GM21515 (cell line): ENCODE measurements at regions not wholly inside any gene's neighbourhood (a gene's known extent, or its start where the extent isn't known, plus 50 kb on each side); places are given as distances from the start of the nearest gene placed in this dataset.

Experiments
- ATAC-seq: cut with Tn5 transposase; IDR thresholded peaks from one replicate; pipeline ENCODE4 v1.9.1; 2021; ENCODE audit not compliant: unreplicated experiment

DNA sequence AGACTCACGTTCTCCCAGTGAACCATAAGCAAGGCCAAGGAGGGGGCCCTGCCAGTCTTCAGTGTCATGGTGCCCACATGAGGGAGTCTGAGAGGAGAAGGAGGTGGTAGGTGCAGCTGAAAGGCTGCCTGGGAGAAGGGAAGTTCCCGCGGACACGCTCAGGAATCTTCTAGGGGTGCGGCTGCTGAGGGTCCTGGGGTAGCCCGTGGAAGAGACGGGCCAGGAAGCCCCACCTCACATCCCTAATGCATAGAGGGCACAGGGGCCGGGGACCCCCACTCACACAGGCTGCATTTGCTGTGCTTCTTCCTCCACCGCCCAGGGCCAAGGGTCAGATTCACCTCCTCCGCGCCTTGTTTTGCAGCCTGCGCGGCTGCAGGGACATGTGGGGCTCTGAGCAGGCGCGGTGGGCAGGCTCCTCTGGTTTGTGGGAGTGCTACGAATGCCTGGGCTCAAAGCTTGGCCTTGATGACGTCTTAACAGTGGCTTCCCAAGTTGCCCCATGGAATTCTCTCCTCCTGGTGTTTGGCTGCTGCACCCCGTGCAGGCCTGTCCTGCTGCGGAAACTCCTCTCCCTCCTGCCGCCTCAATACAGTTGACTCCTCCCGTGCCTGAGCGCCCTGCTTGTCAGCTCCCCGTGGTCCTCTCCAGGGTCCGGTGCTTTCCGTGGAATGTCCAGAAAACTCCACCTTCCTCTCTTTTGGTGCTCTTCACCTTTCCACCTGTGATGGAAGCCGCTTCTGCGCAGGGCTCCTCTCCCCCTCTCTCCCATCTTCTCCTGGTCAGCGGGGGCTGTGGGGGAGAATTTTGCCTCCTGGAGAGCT, 95.7 kb downstream of the VAPA start:
- ATAC-seq = no peak

DNA sequence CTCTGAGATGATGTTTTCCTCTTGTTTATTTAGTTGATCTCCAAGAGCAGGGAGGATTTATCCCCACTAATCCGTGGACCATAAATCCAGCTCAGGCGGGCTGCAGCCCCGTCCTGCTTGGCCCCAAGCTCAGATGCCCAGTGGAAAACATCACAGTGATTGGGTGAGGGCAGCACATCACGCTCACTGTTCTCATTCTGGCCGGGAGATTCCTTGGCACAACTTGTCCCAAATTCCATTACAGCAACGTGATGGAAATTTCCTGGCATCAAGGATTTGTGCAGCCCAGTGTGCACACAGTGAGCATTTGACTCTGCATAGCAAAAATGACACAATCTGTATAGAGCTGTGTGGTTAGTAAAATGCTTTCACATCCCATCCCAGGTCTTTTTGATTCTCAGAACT, 96.8 kb downstream of the VAPA start:
- no peak for ATAC-seq

DNA sequence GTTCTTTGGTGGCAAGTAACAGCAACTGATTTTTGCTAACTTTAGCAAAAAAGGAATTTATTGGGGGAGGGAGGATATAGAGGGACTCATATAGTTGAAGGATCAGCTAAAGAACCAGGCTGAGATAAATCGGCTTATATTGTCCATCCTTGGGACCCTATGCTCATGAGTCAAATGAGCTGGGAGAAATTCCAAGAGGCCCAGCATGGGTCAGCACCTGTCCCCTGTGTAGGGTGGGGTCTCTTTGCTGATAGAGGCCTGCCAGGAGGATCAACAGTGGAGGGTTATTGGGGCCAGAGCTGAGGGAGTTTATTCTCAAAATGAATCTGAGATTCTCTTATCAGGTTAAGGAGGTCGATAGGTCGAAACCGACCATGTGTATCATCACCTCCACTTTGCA, 97.2 kb downstream of the VAPA start:
- no peak for ATAC-seq

DNA sequence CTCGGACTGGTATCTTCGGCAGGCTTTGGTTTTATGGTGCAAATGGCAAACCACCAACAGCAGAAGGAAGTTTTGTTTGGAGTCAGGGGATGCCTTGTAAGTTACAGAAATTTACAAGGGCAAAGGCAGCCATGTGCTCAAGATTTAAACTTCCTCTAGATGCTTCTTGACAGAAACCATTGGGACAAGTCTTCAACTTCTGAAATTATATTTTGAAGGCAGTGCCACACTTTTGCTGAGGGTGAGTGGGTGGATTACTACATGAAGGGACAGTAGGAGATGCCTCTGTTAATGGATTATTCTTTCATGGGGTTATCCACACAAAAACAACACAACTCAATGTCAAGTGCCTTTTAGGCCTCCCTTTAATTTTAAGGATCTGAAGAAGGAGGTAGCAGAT, 97.9 kb downstream of the VAPA start:
- no peak for ATAC-seq

DNA sequence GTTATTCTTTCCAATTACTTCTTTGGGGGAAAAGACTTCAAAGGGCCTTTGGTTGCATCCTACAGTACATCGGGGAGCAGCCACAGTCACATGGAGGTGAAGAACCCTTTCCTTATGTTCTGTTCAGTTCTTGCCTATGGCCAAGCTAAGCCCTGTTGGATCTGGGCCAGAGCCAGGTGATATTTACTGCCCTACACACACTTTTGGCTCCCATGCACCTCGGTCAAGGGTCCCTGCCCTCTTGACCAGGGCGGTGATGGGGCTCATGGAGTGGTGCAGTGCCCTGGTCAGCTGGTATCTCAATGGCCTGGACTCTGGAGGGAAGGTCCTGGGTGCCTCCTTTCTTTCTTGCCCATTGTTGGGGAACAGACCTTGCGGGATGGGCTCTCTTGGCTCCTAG, 98.7 kb downstream of the VAPA start:
- no peak for ATAC-seq

DNA sequence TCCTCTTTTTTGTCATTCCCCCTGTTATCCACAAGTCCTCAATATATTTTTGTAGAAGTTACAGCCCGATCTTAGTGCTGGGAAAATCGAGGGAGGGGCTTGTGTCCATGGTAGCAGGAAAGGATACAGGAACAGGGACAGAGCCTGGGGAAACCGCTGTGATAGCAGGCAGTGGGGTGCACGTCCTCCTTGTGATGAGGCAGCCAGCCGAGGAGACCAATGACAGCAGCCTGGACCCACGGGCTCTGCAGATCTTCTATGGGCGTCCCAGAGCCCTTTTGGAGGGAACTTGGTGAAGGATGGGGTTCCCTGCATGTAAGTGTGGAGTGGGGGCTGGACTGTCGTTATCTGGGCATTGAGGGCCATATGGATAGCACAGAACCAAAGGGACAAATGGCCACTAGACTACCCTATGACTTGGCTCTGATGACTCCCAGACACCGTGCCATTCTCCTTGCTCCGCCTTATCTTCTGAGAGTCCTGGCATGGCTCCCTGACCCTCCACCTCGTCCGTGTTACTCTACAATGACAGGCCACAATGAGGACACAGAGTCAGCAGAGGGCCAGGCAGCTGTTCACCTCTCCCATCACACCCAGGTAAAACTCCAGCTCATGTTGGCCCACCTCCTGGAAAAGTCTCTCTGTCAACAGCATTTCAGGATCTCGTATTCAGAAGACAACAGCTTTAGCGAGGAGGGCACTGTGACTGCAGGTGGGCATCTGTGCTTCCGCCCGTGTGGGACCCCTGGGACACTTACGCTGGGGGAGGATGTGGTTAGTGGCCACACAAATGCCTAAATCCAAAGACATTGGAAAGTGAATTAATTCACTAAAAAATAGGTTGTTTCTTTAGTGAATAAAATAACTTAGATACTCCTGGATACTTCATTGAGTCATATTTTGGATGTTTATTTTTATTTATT, 100.1 kb downstream of the VAPA start:
- ATAC-seq = no peak

DNA sequence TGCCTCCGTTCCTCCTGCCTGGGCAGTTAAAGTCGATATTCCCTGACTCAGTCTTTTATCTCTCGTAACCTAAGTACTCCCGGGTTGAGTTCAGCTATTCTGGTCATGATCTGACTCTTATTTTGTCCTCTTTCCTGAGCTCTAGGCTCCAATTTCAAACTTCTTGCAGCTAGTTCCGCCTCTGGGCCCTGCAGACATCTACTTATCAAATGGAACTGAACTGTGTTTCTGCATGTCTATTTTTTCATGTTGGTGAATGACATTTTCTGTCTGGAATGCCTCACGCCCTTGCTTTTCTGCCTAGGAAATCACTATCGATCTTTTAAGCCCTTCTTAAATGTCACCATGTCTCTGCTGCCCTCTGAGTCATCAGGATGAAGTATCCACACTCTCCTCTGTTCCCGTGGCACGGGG, 101.5 kb downstream of the VAPA start:
- ATAC-seq = no peak

DNA sequence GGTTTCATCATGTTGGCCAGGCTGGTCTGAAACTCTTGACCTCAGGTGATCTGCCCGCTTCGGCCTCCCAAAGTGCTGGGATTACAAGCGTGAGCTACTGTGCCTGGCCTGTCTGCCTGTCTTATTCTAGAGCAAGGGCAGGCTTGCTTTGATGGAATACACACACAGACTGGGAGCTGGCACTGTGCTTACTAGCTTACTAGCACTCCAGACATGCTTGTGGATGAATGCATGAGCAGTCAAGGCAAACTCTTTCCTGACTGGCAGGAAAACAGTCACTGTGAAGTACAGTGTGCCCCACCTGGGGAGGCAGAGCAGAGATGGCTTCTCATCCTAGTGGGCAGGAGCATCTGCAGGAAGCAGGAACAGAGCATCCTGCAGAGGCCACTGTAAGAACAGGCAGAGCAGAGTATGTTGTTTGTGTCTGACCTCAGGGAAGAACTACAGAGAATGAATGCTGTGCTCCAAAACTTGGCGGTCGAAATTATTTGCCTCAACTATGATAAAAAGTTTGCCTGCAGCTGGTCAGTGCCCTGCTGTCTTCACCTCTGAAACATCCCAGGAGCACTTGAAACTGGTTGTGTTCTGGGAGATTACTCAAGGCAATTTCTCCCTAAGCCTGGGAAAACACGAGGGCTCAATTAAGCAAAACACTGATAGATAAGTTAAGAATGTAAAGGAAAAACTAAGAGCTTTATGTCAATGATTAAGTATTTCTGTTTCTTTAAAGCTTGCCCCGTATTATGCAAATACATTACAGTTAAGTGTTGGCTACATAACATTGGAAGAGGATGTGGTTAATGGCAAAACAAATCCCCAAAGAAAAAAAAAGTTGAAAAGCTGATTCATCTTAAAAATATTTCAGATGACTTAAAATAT, 102.4 kb downstream of the VAPA start:
- no peak for ATAC-seq

DNA sequence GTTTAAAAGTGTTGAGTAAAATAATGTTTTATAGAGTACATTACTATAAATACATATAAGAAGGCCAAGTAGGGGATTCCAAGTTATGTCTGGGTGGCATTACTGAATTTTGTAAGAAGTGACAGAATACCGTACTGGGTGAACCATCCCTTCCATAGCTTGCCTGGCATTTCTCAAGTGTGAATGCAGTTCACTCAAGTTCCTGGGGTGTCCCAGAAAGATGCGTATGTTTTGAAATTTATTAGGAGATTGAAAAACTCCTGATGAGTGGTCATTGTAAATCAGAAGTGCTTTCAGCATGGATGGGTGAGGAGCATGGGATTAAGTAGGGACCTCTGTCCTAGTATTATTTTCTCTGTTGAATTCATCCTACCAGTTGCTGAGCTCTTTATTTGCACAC, 103.2 kb downstream of the VAPA start:
- no peak for ATAC-seq

DNA sequence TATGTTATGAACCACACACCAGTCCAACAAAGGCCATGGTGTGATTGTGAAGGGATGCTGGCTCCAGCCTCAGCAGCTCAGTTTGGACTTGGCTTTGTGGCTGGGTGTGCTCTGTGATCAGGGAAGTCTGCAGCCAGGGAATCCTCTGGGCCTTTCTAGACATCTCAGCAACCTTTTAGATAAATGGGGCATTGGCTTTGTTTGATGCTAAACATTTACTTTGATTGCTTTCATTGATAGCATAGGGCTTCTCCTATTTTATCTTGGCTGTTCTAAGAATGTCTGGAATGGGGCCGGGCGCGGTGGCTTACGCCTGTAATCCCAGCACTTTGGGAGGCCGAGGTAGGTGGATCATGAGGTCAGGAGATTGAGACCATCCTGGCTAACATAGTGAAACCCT, 104.5 kb downstream of the VAPA start:
- ATAC-seq = no peak

DNA sequence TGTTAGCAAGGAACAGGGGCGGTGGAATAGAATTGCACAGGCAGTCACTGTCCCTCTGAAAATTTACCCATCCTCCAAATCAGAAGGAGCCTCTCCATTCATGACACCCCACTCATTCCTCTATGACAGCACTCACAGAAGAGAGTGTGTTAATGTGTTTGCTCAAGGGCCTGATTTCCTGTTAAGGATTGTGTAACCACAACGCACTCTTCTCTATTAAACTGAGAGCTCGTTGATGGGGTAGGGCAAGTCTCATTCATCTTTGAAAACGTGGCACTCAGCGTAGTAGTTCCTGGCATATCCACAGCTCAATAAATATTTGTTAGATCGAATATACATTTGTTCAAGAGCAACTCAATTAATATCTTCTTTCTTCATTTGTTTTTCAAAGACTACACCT, 106.4 kb downstream of the VAPA start:
- ATAC-seq = no peak

DNA sequence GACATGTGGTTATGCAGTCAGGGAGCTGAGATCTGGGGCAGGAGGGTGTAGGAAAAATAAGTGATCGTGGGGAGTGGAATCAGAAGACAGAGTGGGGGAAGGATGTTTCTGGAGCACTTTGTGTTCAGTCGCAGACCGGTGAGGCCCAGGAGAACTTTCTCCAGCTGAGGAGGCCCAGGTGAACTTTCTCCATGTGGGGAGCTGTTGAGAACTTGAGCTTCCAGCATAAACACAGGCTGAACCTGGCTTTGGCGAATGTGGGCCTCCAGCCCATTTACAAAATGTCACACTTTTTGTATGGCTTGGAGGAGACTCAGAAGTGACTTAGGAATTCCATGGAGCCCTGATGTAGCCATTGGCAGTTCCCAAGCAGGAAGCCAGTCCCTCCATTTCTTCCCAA, 108.5 kb downstream of the VAPA start:
- ATAC-seq = no peak

DNA sequence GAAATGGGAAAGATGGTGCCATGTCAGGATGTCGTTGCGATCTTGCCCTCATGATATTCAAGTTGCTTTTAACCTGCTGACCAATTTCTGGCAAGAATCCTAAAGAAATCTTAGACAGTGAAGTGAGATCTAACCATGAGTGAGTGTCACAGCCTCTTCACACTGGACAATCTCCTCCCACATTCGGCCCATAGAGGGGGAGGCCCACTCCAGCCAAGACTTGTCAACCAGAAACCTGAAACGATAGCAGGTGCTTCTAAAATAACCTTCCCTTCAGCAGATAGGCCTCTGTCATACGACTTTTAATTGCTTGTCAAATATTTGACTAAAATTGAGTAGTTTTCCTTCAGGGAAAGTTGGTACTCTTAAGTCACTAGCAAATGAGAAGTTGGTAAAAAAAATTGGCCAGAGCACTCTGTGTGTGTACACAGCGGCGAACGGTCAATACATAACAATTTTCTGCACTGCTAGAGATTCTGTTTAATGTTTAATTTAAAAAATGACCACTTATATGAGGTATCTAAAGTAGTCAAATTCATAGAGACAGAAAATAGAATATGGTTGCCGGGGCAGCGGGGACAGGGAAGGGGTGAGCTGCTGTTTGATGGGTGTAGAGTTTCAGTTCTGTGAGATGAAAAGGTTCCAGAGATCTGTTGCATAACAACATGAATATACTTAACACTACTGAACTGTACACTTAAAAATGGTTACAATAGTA, 110.2 kb downstream of the VAPA start:
- ATAC-seq = no peak

DNA sequence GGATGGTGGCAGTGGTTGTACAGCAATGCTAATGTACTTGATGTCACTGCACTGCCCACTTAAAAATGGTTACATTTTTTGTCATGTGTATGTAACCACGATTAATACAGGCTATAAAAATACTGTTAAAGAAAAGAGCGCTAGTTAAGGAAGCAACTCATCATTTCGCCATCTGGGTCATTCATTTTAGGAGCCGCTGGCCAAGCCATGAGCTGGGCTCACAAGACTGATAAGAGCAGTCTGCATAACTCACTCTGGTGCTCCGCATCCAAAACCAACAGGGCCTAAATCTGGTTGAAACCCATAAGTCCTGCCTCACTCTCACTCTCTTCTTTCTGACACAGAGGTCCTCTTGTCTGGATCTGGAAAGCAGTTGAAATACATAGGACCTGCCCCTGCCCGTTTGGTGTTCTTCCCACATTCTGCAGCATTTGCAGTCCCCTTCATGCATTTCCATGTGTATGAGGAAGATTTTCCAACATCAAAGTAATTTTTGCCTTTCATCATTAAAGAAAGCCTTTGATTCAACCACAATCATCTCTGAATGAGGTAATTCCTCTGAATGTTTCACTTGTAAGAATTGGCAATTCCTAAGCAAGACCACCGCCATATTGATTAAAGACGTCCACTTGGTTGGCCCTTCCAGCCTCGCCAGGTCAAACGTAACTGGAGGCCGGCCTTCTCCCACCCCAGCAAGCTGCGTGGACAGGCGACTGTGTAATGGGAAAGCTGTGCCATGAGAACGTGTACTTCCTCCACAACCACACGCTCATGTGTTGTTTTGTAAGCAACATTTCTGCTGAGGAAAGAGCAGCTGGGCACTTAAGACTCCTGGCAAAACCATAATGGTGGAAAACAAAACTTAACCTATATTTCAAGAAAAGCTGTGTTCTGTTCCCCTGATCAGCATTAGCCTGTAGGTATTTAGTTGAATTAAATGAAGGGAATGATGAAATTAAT, 112.2 kb downstream of the VAPA start:
- ATAC-seq = no peak

DNA sequence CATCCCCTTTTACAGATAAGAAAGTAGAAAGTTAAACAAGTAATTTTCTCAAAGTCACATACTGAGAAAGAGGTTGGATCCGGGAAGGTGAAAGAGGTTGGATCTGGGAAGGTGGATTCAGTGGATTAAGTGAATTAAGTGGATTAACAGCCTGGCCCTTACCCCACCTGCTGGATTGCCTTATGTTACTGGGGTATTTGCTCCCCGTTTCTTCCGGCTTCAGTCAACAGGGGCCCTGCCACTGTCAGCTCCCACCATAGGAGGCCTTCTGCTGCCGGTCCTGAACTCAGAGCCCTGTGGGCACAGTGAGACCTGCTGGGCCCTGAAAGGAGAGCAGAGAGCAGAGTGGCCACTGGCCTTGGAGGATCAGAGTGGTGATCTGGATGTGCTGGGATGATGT, 113.2 kb downstream of the VAPA start:
- ATAC-seq = no peak

DNA sequence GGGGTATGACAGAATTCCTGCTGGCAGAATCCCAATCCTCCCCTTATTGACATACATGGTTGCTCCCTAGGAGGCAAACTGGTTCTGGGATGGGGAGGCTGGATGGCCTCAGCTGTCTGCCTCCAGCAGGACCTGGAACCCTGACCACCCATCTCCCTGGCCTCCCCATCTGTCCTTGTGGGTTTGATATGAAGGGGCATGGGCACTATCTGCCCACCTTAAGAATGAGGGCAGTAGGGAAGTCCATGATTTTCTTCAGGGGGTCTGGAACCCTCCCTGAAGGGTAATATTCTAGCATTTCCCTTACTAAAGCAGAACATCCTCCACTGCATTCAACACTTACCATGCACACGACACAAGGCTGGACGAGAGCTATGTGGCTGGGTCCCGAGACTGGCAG, 113.6 kb downstream of the VAPA start:
- ATAC-seq = no peak

DNA sequence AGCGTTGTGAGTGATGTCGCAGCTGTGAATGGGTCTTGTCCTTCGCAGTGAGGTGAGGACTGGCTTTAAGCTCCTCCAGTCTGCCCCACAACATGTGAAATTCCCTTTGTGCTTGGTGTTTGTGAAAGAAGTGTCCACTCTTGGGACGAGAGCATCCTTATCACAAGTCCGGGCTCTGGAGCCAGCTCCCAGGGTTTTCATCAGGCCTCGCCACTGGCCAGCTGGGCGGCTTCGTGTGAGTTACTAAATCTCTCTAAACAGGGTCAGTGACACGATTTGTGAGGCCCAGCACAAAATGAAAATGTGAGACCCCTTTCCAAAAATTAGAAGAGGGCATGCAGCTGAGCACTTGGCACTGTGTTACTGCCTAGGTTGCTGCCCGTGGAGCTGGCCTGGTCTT, 115.9 kb downstream of the VAPA start:
- no peak for ATAC-seq

DNA sequence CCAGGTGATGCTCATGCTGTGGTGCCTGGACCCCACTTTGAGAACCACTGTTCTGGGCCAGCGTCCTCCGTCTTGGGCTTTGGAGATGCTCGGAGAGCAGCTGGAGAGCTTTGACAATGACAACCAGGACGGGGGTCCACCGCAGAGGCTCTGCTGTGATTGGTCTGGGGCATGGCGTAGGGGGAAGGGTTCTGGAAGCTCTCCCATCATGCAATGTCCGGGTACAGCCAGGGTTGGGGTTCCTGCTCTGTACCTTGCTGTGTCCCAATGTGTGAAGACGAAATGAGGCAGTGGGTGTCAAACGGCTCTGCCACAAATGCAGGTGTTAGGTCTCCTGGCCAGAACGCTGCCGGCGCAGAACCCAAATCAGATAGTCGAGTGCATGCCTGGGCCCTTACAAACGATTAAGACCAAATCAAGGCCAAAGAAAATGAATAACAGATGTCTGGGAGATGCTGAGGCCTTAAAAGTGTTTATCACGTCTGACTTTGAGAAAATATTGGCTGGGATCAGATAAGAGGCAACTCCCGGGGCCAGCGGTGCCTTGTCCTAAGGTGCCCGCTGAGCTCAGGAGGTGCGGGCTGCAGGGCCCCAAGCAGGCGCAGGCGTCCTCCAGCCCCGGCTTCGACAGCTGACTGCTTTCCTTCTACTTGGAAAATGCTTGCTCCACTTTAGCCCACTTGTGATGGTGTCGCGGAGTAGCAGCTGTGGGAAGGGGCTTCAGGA, 117.2 kb downstream of the VAPA start:
- no peak for ATAC-seq
